ENCODE measurements at regions not wholly inside any gene's neighbourhood (a gene's known extent, or its start where the extent isn't known, plus 50 kb on each side); places are given as distances from the start of the nearest gene placed in this dataset.
A peak's percentile ranks its signal among the peaks of the same experiment; 100 is the strongest.
"Not testable (repeated sequence)": the region's sequence is repeated elsewhere in the genome, so short reads cannot be mapped to it uniquely, and the experiment has no call there.

- no peak for DNase-seq
Observed at GRCh38 chr2:57621122-57621663, 425.4 kb upstream of the VRK2 start.

DNA sequence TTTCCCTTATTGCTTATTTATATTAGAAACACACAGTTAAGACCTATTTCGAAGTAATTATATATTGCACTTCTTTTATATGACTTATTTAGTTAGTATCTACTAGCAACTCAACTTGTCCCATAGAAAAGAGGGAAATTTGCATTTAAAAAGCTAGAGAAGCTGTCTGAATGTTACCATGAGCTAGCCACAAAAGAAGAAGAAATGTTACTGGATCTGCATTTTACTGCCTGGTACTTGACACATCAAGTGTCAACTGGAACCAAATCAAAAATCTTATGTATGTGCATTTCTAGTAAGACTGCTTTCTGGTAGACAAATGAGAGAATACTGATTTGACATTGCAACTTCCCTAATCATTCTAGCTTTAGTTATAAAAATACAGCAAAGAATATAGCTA, 424.6 kb upstream of the VRK2 start:
- DNase-seq: no peak

GRCh38 chr2:57656198-57656597, 390.4 kb upstream of the VRK2 start:
- no peak for DNase-seq

GRCh38 chr2:57669570-57669969, 377.0 kb upstream of the VRK2 start:
- DNase-seq: no peak

GRCh38 chr2:57674025-57674424, 372.6 kb upstream of the VRK2 start:
- no peak for DNase-seq

DNA sequence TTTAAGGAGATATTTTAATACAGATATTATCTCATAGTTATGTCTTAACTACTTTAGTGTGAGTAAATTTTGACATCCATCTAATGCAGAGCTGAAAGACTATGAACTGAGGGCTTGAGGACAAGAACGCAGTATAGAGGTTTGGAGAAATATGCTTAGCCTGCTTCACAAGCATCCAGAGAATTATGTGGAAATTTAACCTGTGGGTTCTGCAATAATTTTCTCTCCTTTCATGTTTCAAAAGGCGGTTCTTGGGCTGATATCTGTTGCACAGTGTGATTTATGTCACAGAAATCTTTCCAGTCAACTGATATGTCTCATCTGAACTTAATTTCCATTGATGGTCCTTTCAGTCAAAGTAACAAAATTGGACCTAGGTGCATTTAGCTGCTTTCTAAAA, 371.9 kb upstream of the VRK2 start:
- no peak for DNase-seq

DNA sequence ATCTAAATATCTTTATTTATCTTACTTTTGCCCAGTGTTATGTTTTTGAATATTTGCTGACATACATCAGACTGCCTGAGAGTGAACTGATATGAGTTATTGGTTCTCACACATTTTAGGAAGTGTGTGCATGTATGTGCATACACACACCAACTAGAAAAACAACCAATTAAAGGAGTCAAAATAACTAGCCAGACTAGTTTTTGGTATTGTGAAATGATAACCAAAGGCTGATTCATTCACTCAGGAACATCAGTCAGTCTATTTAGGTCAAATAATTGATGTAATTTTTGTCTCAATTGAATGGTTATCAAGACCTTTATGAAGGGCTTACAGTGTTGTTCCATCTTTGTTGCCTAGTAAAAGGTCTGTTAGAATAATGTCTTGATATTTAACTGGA, 369.3 kb upstream of the VRK2 start:
- no peak for DNase-seq

DNA sequence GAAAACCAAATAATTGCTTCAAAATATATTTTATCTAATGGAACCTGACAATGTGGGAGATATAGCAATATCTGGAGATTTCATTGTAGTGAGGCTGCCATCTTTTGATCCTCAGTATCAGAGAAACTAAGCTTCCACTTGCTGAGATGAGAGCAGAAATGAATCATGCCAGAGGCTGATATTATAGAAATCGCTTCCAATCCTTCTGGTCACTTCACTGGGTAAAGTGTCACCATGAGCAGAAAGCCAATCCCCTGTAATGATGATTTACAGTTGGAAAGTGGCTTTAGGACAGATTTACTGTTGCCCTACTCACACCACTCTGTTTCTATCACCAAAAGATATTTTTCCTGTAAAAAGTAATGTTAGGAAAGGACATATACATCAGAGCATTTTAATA, 365.0 kb upstream of the VRK2 start:
- no peak for DNase-seq

- DNase-seq: no peak
Observed at GRCh38 chr2:57685032-57685431, 361.6 kb upstream of the VRK2 start.

- DNase-seq: no peak
Observed at GRCh38 chr2:57692395-57692794, 354.2 kb upstream of the VRK2 start.

DNA sequence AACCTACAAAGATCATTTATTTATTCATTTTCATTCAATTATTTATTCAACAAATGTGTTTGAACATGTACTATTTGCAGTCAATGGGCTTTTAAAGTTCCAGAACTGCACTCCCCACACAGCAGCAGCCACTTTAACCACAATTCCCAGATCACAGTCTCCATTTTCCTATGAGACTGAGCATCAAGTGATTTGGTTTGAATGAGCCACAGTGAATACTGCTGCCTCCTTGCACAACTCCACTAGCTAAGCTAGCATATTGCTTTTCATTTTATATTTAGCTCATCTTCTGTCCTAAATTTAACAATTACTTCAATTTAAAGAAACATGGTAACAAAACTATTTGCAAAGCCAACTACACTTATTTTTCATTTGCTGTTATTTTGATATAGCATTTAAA, 353.4 kb upstream of the VRK2 start:
- no peak for DNase-seq

GRCh38 chr2:57693965-57694364, 352.6 kb upstream of the VRK2 start:
- no peak for DNase-seq

DNA sequence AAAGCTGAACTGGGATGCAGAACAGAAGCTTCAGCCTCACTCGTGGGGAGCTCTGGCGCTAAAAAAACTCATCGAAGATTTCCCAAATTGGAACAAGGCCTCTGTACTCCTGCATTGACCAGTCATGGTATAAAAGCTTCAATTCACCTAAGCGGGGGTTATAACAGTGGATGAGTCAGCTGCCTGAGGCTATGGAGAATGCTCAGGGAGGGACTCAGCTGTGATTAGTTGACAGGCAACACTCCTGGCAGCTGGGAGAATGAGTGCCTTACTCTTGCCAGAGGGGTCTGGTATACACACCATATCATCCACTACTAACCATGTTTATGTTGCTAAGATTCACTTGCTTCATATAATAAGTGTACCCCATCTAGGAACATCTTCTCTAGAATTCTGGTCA, 350.6 kb upstream of the VRK2 start:
- DNase-seq: no peak

- DNase-seq: no peak
Observed at GRCh38 chr2:57698392-57698791, 348.2 kb upstream of the VRK2 start.

GRCh38 chr2:57698935-57699449, 347.6 kb upstream of the VRK2 start:
- DNase-seq: no peak

DNA sequence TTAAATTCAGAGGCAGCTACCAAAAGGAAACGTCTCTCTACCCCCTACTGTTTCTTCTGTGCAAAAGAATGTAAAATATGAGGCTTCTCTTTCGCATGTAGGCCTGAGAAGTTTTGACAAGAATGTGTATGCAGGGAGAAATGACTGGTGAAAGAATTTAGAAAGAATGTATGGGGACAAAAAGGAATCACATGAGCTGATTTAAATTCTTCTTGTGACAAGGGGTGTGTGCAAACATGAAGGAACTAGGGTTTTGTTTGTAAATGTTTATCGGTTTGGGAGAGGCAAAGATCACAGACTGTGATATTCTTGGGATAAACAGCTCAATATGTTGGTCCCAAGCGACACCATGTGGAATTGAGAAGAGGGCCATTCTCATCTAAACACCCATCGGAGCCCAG, 345.2 kb upstream of the VRK2 start:
- no peak for DNase-seq

- DNase-seq: no peak
Observed at GRCh38 chr2:57703407-57703806, 343.2 kb upstream of the VRK2 start.

DNA sequence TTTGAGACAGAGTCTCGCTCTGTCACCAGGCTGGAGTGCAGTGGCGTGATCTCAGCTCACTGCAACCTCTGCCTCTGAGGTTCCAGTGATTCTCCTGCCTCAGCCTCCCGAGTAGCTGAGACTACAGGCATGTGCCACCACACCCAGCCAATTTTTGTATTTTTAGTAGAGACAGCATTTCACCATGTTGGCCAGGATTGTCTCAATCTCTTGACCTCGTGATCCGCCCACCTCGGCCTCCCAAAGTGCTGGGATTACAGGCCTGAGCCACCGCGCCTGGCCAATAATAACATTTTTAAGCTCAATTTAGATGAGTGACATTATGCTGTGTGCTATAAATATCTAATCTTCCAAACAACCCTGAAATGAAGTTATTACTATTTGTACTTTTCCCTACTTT, 338.8 kb upstream of the VRK2 start:
- DNase-seq: not testable (repeated sequence)

- DNase-seq: no peak
Observed at GRCh38 chr2:57711991-57712390, 334.6 kb upstream of the VRK2 start.

GRCh38 chr2:57720728-57721627, 325.6 kb upstream of the VRK2 start:
- DNase-seq: peak; percentile 28

DNA sequence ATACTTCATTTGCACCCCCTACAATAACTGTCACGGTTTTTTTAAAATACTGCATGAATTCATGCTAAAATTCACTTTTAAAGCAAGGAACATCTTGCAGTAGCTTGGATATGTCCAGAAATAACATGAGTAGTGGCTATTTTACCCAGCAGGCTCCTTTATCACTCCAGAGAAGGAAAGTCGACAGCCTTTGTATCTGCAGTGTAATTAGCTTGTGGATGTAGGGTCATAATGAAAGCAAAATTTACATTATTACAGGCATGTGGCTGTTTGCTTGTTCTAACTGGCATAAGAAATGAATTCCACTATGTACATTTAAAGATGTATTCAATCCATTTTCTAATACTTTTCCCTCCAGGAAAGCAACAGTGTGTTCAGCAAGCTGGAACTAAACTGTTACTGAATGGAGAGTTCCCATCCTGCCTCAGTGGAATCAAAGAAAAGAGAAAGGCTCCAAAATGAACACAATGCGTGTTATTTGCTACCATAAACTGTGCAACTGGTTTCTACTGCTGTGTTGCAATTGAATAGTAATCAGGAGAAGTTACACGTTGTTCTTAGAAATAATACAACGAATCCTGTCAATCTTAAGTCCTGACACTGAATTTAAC, 321.2 kb upstream of the VRK2 start:
- no peak for DNase-seq

GRCh38 chr2:57726294-57726693, 320.3 kb upstream of the VRK2 start:
- no peak for DNase-seq

DNA sequence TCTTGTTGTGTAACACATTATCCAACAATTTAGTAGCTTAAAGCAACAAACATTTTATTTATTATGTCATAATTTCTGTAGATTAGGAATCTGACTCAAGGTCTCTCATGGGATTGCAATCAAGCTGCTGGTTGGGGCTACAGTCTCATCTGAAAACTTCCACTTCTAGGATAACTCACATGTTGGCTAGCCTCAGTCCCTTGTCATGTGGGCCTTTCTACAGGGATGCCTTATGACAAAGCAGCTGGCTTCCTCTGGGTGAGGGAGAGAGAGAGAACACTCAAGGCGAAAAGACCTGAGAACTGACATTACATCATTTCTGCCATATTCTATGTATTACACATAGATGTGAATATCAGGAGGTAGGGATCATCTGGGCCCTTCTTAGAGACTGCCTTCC, 317.9 kb upstream of the VRK2 start:
- DNase-seq: no peak

- no peak for DNase-seq
Observed at GRCh38 chr2:57733956-57734355, 312.6 kb upstream of the VRK2 start.

Measured in activated CD4-positive, CD25-positive, alpha-beta regulatory T cell treated with anti-CD3 and anti-CD28 coated beads, Interleukin-2, amount 50 U/mL, for 72 hours (primary cell).